ENCODE measurements at regions not wholly inside any gene's neighbourhood (a gene's known extent, or its start where the extent isn't known, plus 50 kb on each side); places are given as distances from the start of the nearest gene placed in this dataset.

DNA sequence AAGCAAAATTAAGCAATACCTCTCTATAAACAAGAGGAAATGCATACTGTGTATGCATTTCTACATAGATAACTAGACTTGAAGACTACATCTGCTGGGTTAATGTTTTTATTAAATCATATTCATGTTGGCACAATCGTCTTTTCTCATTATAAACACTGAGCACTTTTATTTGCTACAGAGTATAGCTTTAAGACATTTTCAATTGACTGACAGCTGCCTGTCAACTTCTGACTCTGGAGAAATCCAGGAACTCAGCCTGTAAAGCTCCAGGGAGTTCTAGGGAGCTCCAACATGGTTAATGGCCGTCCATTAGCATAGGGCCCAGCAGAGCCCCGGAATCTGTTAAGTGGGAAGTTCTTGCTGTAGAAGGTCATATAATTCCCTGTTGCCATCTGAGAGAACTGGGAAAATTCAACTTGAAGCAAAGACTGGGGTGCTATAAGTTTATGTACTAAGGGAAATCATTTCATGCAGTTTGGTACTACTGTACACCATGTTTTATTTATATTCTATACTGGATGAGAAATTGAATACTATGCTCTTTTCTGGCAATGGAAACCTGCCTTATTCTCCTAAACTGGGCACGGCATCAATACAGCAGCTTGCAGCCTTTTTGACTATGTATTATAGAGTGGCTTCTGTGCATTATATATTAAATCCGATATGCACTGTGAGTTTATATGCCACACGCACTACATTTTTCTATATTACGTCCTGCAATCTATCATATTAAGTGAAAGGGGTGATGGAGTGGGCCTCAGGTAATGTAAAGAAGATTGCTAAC, 243.5 kb upstream of the ZNF521 start:
- no peaks in the 10 kb centered on the region for H3K36me3 ChIP-seq (ENCODE audit: control insufficient read depth in 1 of 2, insufficient read depth in 2 of 2, low read length in 2 of 2)
- ATAC-seq (no peak), DNase-seq (ENCODE audit: low read depth, low spot score) (no peak)
- H3K9me3 ChIP-seq (ENCODE audit: control insufficient read depth in 1 of 2, insufficient read depth in 1 of 2, low read depth in 1 of 2, low read length in 2 of 2), result no peaks in the 10 kb centered on the region
- H2AFZ ChIP-seq (ENCODE audit: low read depth, low read length, poor library complexity, severe bottlenecking), result no peak overlapping the region
- H3K27ac ChIP-seq (ENCODE audit: low read depth, low read length), result no peak overlapping the region
- CTCF ChIA-PET, result no interaction called here
- POLR2A ChIA-PET, result no interaction called here
- RAD21 ChIA-PET (ENCODE audit: low non-redundant PET in 1 of 2, low total read pairs in 2 of 2, uncharacterized antibody in 2 of 2, unreplicated experiment in 2 of 2), result no interaction called here
- H3K4me1 ChIP-seq (ENCODE audit: control insufficient read depth in 1 of 2, insufficient read depth in 2 of 2, low read length in 2 of 2), result no peaks in the 10 kb centered on the region
- TF ChIP-seq SP1 (IDR thresholded peaks at IDR 0.05; ENCODE audit: low read depth), result no peak
- TF ChIP-seq ELF1 (IDR thresholded peaks at IDR 0.05; ENCODE audit: borderline replicate concordance, low read depth), result no peak
- no peak for TF ChIP-seq SIN3A (IDR thresholded peaks at IDR 0.05; ENCODE audit: low read depth)
- intact Hi-C loops (cut with micrococcal nuclease), result no loop called here
- no peak overlapping the region for H3K4me3 ChIP-seq (replicated peaks in 1 of 2; ENCODE audit: low read depth in 1 of 2, low read length in 2 of 2)
- H3K4me2 ChIP-seq (ENCODE audit: low read length), result no peak overlapping the region
- no peaks in the 10 kb centered on the region for H3K27me3 ChIP-seq (ENCODE audit: insufficient read depth, low read length)
- no TSS peak for BruUV-seq (replicated peaks)
- H3K79me2 ChIP-seq (ENCODE audit: insufficient read depth, low read length), result no peaks in the 10 kb centered on the region
- H3K9ac ChIP-seq (ENCODE audit: low read length), result no peak overlapping the region
- no peaks in the 10 kb centered on the region for H3K9me2 ChIP-seq (ENCODE audit: insufficient read depth)
- no peaks in the 10 kb centered on the region; the same call in 1 of the 2 replicates for H4K20me1 ChIP-seq (ENCODE audit: insufficient read depth)

DNA sequence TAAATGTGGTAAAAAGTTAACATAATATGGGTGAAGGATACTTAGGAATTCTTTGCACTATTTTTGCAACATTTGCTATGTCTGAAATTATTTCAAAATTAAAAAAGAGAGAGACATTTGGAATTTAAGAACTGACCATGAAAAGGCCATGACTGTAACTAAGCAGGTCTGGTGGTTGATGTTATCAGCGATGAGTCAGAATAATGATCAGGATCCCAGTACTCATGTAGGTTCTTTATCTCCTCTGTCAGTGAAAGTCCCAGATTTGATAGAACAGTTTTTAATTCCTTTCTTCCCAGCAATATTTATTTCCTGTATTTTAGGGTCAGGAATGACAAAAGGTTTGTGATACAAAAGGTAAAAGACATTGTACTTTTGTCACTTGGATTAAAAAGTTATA, 242.4 kb upstream of the ZNF521 start:
- H3K4me3 ChIP-seq (replicated peaks in 1 of 2; ENCODE audit: low read depth in 1 of 2, low read length in 2 of 2), result no peak overlapping the region
- DNase-seq (ENCODE audit: low read depth, low spot score) (no peak), ATAC-seq (no peak)
- no peak overlapping the region for H3K27ac ChIP-seq (ENCODE audit: low read depth, low read length)
- ChIA-PET CTCF (no interaction called here), POLR2A (no interaction called here), RAD21 (ENCODE audit: low non-redundant PET in 1 of 2, low total read pairs in 2 of 2, uncharacterized antibody in 2 of 2, unreplicated experiment in 2 of 2) (no interaction called here)
- BruUV-seq (replicated peaks), result no TSS peak
- no peaks in the 10 kb centered on the region for H3K79me2 ChIP-seq (ENCODE audit: insufficient read depth, low read length)
- intact Hi-C loops (cut with micrococcal nuclease), result no loop called here
- H3K36me3 ChIP-seq (ENCODE audit: control insufficient read depth in 1 of 2, insufficient read depth in 2 of 2, low read length in 2 of 2), result no peaks in the 10 kb centered on the region
- H3K27me3 ChIP-seq (ENCODE audit: insufficient read depth, low read length), result no peaks in the 10 kb centered on the region
- H3K9me3 ChIP-seq (ENCODE audit: control insufficient read depth in 1 of 2, insufficient read depth in 1 of 2, low read depth in 1 of 2, low read length in 2 of 2), result no peaks in the 10 kb centered on the region
- H3K9me2 ChIP-seq (ENCODE audit: insufficient read depth), result no peaks in the 10 kb centered on the region
- H2AFZ ChIP-seq (ENCODE audit: low read depth, low read length, poor library complexity, severe bottlenecking), result no peak overlapping the region
- no peaks in the 10 kb centered on the region; the same call in 1 of the 2 replicates for H4K20me1 ChIP-seq (ENCODE audit: insufficient read depth)
- H3K9ac ChIP-seq (ENCODE audit: low read length), result no peak overlapping the region
- no peaks in the 10 kb centered on the region for H3K4me1 ChIP-seq (ENCODE audit: control insufficient read depth in 1 of 2, insufficient read depth in 2 of 2, low read length in 2 of 2)
- H3K4me2 ChIP-seq (ENCODE audit: low read length), result no peak overlapping the region
- TF ChIP-seq ELF1 (IDR thresholded peaks at IDR 0.05; ENCODE audit: borderline replicate concordance, low read depth), result no peak
- no peak for TF ChIP-seq EZH2 (IDR thresholded peaks at IDR 0.05)
- TF ChIP-seq POLR2AphosphoS5 (IDR thresholded peaks at IDR 0.05; ENCODE audit: low read depth, low read length), result no peak
- no peak for TF ChIP-seq POLR2A (IDR thresholded peaks at IDR 0.05; ENCODE audit: borderline replicate concordance, extremely low read depth, insufficient read depth, insufficient read length)
- TF ChIP-seq, protein P1, sequence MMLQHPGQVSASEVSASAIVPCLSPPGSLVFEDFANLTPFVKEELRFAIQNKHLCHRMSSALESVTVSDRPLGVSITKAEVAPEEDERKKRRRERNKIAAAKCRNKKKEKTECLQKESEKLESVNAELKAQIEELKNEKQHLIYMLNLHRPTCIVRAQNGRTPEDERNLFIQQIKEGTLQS (IDR thresholded peaks at IDR 0.05), result no peak
- TF ChIP-seq, protein P2, sequence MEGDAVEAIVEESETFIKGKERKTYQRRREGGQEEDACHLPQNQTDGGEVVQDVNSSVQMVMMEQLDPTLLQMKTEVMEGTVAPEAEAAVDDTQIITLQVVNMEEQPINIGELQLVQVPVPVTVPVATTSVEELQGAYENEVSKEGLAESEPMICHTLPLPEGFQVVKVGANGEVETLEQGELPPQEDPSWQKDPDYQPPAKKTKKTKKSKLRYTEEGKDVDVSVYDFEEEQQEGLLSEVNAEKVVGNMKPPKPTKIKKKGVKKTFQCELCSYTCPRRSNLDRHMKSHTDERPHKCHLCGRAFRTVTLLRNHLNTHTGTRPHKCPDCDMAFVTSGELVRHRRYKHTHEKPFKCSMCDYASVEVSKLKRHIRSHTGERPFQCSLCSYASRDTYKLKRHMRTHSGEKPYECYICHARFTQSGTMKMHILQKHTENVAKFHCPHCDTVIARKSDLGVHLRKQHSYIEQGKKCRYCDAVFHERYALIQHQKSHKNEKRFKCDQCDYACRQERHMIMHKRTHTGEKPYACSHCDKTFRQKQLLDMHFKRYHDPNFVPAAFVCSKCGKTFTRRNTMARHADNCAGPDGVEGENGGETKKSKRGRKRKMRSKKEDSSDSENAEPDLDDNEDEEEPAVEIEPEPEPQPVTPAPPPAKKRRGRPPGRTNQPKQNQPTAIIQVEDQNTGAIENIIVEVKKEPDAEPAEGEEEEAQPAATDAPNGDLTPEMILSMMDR (IDR thresholded peaks at IDR 0.05 in 2 of 3, conservative IDR thresholded peaks at IDR 0.05 in 1 of 3; ENCODE audit: borderline replicate concordance in 1 of 3, insufficient read depth in 1 of 3, low read depth in 2 of 3, low read length in 2 of 3), result no peak
- TF ChIP-seq, protein P3, sequence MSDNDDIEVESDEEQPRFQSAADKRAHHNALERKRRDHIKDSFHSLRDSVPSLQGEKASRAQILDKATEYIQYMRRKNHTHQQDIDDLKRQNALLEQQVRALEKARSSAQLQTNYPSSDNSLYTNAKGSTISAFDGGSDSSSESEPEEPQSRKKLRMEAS (IDR thresholded peaks at IDR 0.05), result no peak
- TF ChIP-seq RAD21 (IDR thresholded peaks at IDR 0.05; ENCODE audit: low read depth), result no peak
- no peak for TF ChIP-seq JUND (IDR thresholded peaks at IDR 0.05)
- no peak for TF ChIP-seq EZH2phosphoT487 (IDR thresholded peaks at IDR 0.05; ENCODE audit: borderline replicate concordance)
- TF ChIP-seq SIN3A (IDR thresholded peaks at IDR 0.05; ENCODE audit: low read depth), result no peak
- no peak for TF ChIP-seq CEBPB (IDR thresholded peaks at IDR 0.05; ENCODE audit: low read depth)
- no peak for TF ChIP-seq CBX3 (IDR thresholded peaks at IDR 0.05; ENCODE audit: low read depth)
- TF ChIP-seq YY1 (IDR thresholded peaks at IDR 0.05; ENCODE audit: extremely low read depth, insufficient replicate concordance, low read depth, low read length), result no peak

Measured in HCT116 (cell line).